Astrocyte (in vitro differentiated cells and primary cell): ENCODE measurements at regions not wholly inside any gene's neighbourhood (a gene's known extent, or its start where the extent isn't known, plus 50 kb on each side); places are given as distances from the start of the nearest gene placed in this dataset.

ENCODE experiments used
- DNase-seq: peaks from one replicate; pipeline ENCODE4 v3.0.0-alpha.2; 2010; ENCODE audit warnings: low read depth
- FAIRE-seq: peaks from 2 replicates; lab custom pipeline; 2011; peaks lifted over from hg19 to GRCh38; lab: Jason Lieb, UNC
- H2AFZ ChIP-seq: 2 replicates; pipeline ENCODE4 v1.6.0; 2012; ENCODE audit warnings: low read depth, low read length, inconsistent platforms
- H3K27ac ChIP-seq: 2 replicates; pipeline ENCODE4 v1.5.1; 2011; ENCODE audit warnings: low read depth, low read length, inconsistent platforms
- H3K27me3 ChIP-seq: 2 replicates; pipeline ENCODE4 v1.6.0; 2011; ENCODE audit warnings: low read length, inconsistent platforms; ENCODE audit not compliant: insufficient read depth
- H3K36me3 ChIP-seq: 2 replicates; pipeline ENCODE4 v1.5.1; 2011; ENCODE audit warnings: low read length, inconsistent platforms; ENCODE audit not compliant: insufficient read depth
- H3K4me1 ChIP-seq: 2 replicates; pipeline ENCODE4 v1.5.1; 2011; ENCODE audit warnings: low read length, inconsistent platforms; ENCODE audit not compliant: insufficient read depth
- H3K4me2 ChIP-seq: 2 replicates; pipeline ENCODE4 v1.6.0; 2012; ENCODE audit warnings: low read length, inconsistent platforms
- H3K4me3 ChIP-seq: 2 replicates; pipeline ENCODE4 v1.5.1; 2011; ENCODE audit warnings: low read depth, mild to moderate bottlenecking, low read length, inconsistent platforms; ENCODE audit not compliant: insufficient read depth
- H3K79me2 ChIP-seq: 2 replicates; pipeline ENCODE4 v1.6.0; 2012; ENCODE audit warnings: mild to moderate bottlenecking, low read length, inconsistent platforms; ENCODE audit not compliant: insufficient read depth
- H3K9ac ChIP-seq: 2 replicates; pipeline ENCODE4 v1.6.0; 2012; ENCODE audit warnings: mild to moderate bottlenecking, low read length, inconsistent platforms
- H3K9me3 ChIP-seq: 2 replicates; pipeline ENCODE4 v1.5.1; 2012; ENCODE audit warnings: low read depth, mild to moderate bottlenecking, low read length, inconsistent platforms; ENCODE audit not compliant: insufficient read depth
- H4K20me1 ChIP-seq: 2 replicates; pipeline ENCODE4 v1.6.0; 2012; ENCODE audit warnings: low read length, inconsistent platforms; ENCODE audit not compliant: insufficient read depth
- H3K27ac Mint-ChIP-seq: one replicate; pipeline ENCODE4 v1.8.0; 2021; ENCODE audit warnings: mild to moderate bottlenecking, mixed read lengths; ENCODE audit not compliant: unreplicated experiment
- H3K27me3 Mint-ChIP-seq: one replicate; pipeline ENCODE4 v1.8.0; 2021; ENCODE audit warnings: low read depth, mixed read lengths; ENCODE audit not compliant: unreplicated experiment
- H3K36me3 Mint-ChIP-seq: one replicate; pipeline ENCODE4 v1.8.0; 2021; ENCODE audit warnings: low read depth, mixed read lengths; ENCODE audit not compliant: unreplicated experiment
- H3K4me1 Mint-ChIP-seq: one replicate; pipeline ENCODE4 v1.8.0; 2021; ENCODE audit warnings: low read depth, mixed read lengths; ENCODE audit not compliant: unreplicated experiment
- H3K4me3 Mint-ChIP-seq: one replicate; pipeline ENCODE4 v1.8.0; 2021; ENCODE audit warnings: mild to moderate bottlenecking, moderate library complexity, mixed read lengths; ENCODE audit not compliant: unreplicated experiment
- H3K9me3 Mint-ChIP-seq: one replicate; pipeline ENCODE4 v1.8.0; 2021; ENCODE audit warnings: mild to moderate bottlenecking, mixed read lengths; ENCODE audit not compliant: unreplicated experiment
- CTCF ChIP-seq: IDR thresholded peaks from 2 replicates; pipeline ENCODE4 v1.5.1; 2011; ENCODE audit warnings: low read depth, mild to moderate bottlenecking, inconsistent platforms, low read length, moderate library complexity; ENCODE audit not compliant: insufficient read depth
- EZH2 ChIP-seq: IDR thresholded peaks from 2 replicates; pipeline ENCODE4 v1.6.1; 2012; ENCODE audit warnings: mild to moderate bottlenecking, low read length, inconsistent platforms; ENCODE audit not compliant: insufficient read depth

GRCh38 chr5:164062304-164062703, 556.9 kb downstream of the MAT2B start:
- Histone ChIP-seq H2AFZ (no peak overlapping the region), H3K4me3 (no peak overlapping the region), H3K4me1 (no peaks in the 10 kb centered on the region), H3K79me2 (no peaks in the 10 kb centered on the region), H3K9me3 (no peaks in the 10 kb centered on the region), H3K4me2 (no peak overlapping the region), H3K27ac (no peak overlapping the region), H3K36me3 (no peaks in the 10 kb centered on the region), H3K9ac (no peak overlapping the region), H3K27me3 (no peaks in the 10 kb centered on the region), H4K20me1 (no peaks in the 10 kb centered on the region)
- Mint-ChIP-seq H3K36me3 (no peaks in the 10 kb centered on the region), H3K27me3 (no peaks in the 10 kb centered on the region), H3K27ac (no peak overlapping the region), H3K9me3 (no peaks in the 10 kb centered on the region), H3K4me3 (no peak overlapping the region), H3K4me1 (no peaks in the 10 kb centered on the region)
- TF ChIP-seq EZH2 (no peak), CTCF (no peak)
- FAIRE-seq (no peak), DNase-seq (no peak)

- H3K27ac ChIP-seq: no peak overlapping the region
- Mint-ChIP-seq H3K4me3 (no peak overlapping the region), H3K27me3 (no peaks in the 10 kb centered on the region), H3K9me3 (no peaks in the 10 kb centered on the region), H3K4me1 (no peaks in the 10 kb centered on the region), H3K36me3 (no peaks in the 10 kb centered on the region), H3K27ac (no peak overlapping the region)
- H3K9me3 ChIP-seq: no peaks in the 10 kb centered on the region
- no peaks in the 10 kb centered on the region for H3K79me2 ChIP-seq
- H3K4me2 ChIP-seq: no peak overlapping the region
- H3K4me3 ChIP-seq: no peak overlapping the region
- H3K9ac ChIP-seq: no peak overlapping the region
- no peaks in the 10 kb centered on the region for H3K4me1 ChIP-seq
- no peak for DNase-seq
- H2AFZ ChIP-seq: no peak overlapping the region
- no peaks in the 10 kb centered on the region for H3K36me3 ChIP-seq
- no peaks in the 10 kb centered on the region for H4K20me1 ChIP-seq
- no peak for TF ChIP-seq EZH2
- no peak for TF ChIP-seq CTCF
- no peaks in the 10 kb centered on the region for H3K27me3 ChIP-seq
- FAIRE-seq: no peak
Observed at GRCh38 chr5:164065266-164065665, 559.8 kb downstream of the MAT2B start.

GRCh38 chr5:164071671-164072070, 566.3 kb downstream of the MAT2B start:
- H3K36me3 Mint-ChIP-seq: no peaks in the 10 kb centered on the region
- H3K27me3 Mint-ChIP-seq: no peaks in the 10 kb centered on the region
- H3K27ac Mint-ChIP-seq: no peak overlapping the region
- Histone ChIP-seq H3K27ac (no peak overlapping the region), H4K20me1 (no peaks in the 10 kb centered on the region), H3K27me3 (no peaks in the 10 kb centered on the region), H3K4me1 (no peaks in the 10 kb centered on the region), H3K4me2 (no peak overlapping the region), H3K4me3 (no peak overlapping the region), H2AFZ (no peak overlapping the region), H3K36me3 (no peaks in the 10 kb centered on the region), H3K9ac (no peak overlapping the region), H3K9me3 (no peaks in the 10 kb centered on the region), H3K79me2 (no peaks in the 10 kb centered on the region)
- no peaks in the 10 kb centered on the region for H3K9me3 Mint-ChIP-seq
- no peak for DNase-seq
- FAIRE-seq: no peak
- H3K4me1 Mint-ChIP-seq: no peaks in the 10 kb centered on the region
- no peak overlapping the region for H3K4me3 Mint-ChIP-seq
- no peak for TF ChIP-seq EZH2
- no peak for TF ChIP-seq CTCF
